ENCODE measurements at regions not wholly inside any gene's neighbourhood (a gene's known extent, or its start where the extent isn't known, plus 50 kb on each side); places are given as distances from the start of the nearest gene placed in this dataset.

DNA sequence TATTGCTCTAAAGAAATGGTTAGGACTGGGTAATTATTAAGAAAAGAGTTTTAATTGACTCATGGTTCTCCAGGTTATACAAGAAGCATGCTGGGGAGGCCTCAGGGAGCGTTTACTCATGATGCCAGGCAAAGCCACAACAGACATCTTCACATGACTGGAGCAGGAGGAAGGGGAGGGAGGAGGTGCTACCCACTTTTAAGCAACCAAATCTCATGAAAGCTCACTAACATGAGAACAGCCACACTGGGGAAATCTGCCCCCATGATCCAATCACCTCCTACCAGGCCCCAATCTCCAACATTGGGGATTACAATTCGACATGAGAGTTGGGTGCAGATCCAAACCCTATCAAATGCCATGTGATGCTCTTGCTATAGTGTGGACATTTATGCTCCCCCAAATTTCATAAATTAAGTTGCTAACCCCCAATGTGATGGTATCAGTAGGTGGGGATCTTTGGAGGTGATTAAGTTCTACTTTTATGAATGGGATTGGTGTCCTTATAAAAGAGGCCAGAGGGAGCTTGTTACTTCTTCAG is 773.6 kb upstream of the CDH10 start:
- no peaks in the 10 kb centered on the region for H3K9me2 ChIP-seq (ENCODE audit: insufficient read depth, low read length)
- CTCF ChIA-PET (ENCODE audit: unreplicated experiment): no interaction called here
- no peaks in the 10 kb centered on the region for H3K9me3 ChIP-seq (ENCODE audit: low read length)
- TF ChIP-seq EZH2phosphoT487 (IDR thresholded peaks at IDR 0.05; ENCODE audit: borderline replicate concordance, low read depth, low read length): no peak
- TF ChIP-seq, protein P1, sequence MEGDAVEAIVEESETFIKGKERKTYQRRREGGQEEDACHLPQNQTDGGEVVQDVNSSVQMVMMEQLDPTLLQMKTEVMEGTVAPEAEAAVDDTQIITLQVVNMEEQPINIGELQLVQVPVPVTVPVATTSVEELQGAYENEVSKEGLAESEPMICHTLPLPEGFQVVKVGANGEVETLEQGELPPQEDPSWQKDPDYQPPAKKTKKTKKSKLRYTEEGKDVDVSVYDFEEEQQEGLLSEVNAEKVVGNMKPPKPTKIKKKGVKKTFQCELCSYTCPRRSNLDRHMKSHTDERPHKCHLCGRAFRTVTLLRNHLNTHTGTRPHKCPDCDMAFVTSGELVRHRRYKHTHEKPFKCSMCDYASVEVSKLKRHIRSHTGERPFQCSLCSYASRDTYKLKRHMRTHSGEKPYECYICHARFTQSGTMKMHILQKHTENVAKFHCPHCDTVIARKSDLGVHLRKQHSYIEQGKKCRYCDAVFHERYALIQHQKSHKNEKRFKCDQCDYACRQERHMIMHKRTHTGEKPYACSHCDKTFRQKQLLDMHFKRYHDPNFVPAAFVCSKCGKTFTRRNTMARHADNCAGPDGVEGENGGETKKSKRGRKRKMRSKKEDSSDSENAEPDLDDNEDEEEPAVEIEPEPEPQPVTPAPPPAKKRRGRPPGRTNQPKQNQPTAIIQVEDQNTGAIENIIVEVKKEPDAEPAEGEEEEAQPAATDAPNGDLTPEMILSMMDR (conservative IDR thresholded peaks at IDR 0.05; ENCODE audit: low read length): no peak
- no peak overlapping the region for H3K4me3 ChIP-seq (ENCODE audit: low read depth, low read length, poor library complexity, severe bottlenecking)
- no peak overlapping the region for H3K4me2 ChIP-seq (ENCODE audit: low read length)
- POLR2A ChIA-PET: no interaction called here
- intact Hi-C loops (cut with micrococcal nuclease; ENCODE audit: unreplicated experiment): no loop called here
- H2AFZ ChIP-seq (ENCODE audit: low read length): no peak overlapping the region
- no peak overlapping the region for H3K27ac ChIP-seq (ENCODE audit: low read depth, low read length, poor library complexity, severe bottlenecking)
- no peaks in the 10 kb centered on the region for H3K79me2 ChIP-seq (ENCODE audit: insufficient read depth, low read depth, low read length)
- no peaks in the 10 kb centered on the region for H3K36me3 ChIP-seq (ENCODE audit: insufficient read depth, low read length)
- no TSS peak for BruUV-seq (replicated peaks)
- DNase-seq (ENCODE audit: low spot score): no peak
- no peaks in the 10 kb centered on the region for H4K20me1 ChIP-seq (ENCODE audit: insufficient read depth, low read length)
- H3K4me1 ChIP-seq (ENCODE audit: insufficient read depth, low read length, poor library complexity, severe bottlenecking): no peaks in the 10 kb centered on the region

DNA sequence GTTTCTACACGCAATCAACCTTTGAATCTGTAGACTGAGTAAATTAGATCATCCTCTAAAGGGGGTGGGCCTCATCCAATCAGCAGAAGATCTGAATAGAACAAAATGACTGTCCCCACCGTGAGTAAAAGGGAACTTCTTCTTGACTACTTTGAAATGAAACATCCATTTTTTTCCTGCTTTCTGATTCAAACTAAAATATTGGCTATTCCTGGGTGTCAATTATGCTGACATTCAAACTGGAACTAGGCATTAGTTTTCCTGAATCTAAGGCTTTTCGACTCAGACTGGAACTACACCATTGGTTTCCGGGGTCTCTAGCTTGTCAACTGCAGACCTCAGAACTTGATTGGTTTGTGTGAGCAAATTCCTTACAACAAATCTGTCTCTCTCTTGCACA is 772.2 kb upstream of the CDH10 start:
- no peak overlapping the region for H2AFZ ChIP-seq (ENCODE audit: low read length)
- intact Hi-C loops (cut with micrococcal nuclease; ENCODE audit: unreplicated experiment): no loop called here

DNA sequence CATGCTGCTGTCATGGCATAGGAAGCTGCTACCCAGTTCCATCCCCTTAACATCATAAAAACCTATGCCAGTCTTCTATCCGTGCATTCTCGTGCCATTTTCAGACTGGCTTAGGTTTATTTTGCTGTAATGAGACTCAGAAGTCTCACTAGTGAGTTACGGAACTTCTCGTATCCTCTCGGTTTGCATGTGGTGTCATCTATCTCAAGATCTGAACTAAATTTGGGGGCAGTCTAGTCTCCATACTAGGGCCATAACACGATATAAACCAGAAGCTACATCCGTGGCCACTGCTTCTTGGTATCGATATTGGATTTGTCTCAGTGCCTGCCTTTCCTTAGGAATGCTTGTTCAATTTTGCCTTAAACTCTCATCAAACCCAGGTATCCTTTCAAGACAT is 771.2 kb upstream of the CDH10 start:
- no peaks in the 10 kb centered on the region for H3K4me1 ChIP-seq (ENCODE audit: insufficient read depth, low read length, poor library complexity, severe bottlenecking)
- TF ChIP-seq, protein P1 (conservative IDR thresholded peaks at IDR 0.05; ENCODE audit: low read length): no peak
- no peak for TF ChIP-seq EZH2phosphoT487 (IDR thresholded peaks at IDR 0.05; ENCODE audit: borderline replicate concordance, low read depth, low read length)
- no peaks in the 10 kb centered on the region for H3K9me2 ChIP-seq (ENCODE audit: insufficient read depth, low read length)
- no peaks in the 10 kb centered on the region for H3K9me3 ChIP-seq (ENCODE audit: low read length)
- no peaks in the 10 kb centered on the region for H4K20me1 ChIP-seq (ENCODE audit: insufficient read depth, low read length)
- no peak overlapping the region for H2AFZ ChIP-seq (ENCODE audit: low read length)
- no peak overlapping the region for H3K4me2 ChIP-seq (ENCODE audit: low read length)
- no peaks in the 10 kb centered on the region for H3K36me3 ChIP-seq (ENCODE audit: insufficient read depth, low read length)
- ChIA-PET POLR2A (no interaction called here), CTCF (ENCODE audit: unreplicated experiment) (no interaction called here)
- DNase-seq (ENCODE audit: low spot score): no peak
- intact Hi-C loops (cut with micrococcal nuclease; ENCODE audit: unreplicated experiment): no loop called here
- H3K27ac ChIP-seq (ENCODE audit: low read depth, low read length, poor library complexity, severe bottlenecking): no peak overlapping the region
- H3K4me3 ChIP-seq (ENCODE audit: low read depth, low read length, poor library complexity, severe bottlenecking): no peak overlapping the region
- H3K79me2 ChIP-seq (ENCODE audit: insufficient read depth, low read depth, low read length): no peaks in the 10 kb centered on the region
- BruUV-seq (replicated peaks): no TSS peak

More for the DNA sequence above, 772.2 kb upstream of the CDH10 start:
- no peaks in the 10 kb centered on the region for H3K36me3 ChIP-seq (ENCODE audit: insufficient read depth, low read length)
- BruUV-seq (replicated peaks): no TSS peak
- no peaks in the 10 kb centered on the region for H4K20me1 ChIP-seq (ENCODE audit: insufficient read depth, low read length)
- H3K4me3 ChIP-seq (ENCODE audit: low read depth, low read length, poor library complexity, severe bottlenecking): no peak overlapping the region
- no peak overlapping the region for H3K27ac ChIP-seq (ENCODE audit: low read depth, low read length, poor library complexity, severe bottlenecking)
- DNase-seq (ENCODE audit: low spot score): no peak
- POLR2A ChIA-PET: interaction anchor here (0.6 kb wide), 1 partner anchor 106 kb away, joined by 3 read pairs; no protein-coding TSS in a partner anchor
- no peak overlapping the region for H3K4me2 ChIP-seq (ENCODE audit: low read length)
- no peaks in the 10 kb centered on the region for H3K4me1 ChIP-seq (ENCODE audit: insufficient read depth, low read length, poor library complexity, severe bottlenecking)
- no peaks in the 10 kb centered on the region for H3K79me2 ChIP-seq (ENCODE audit: insufficient read depth, low read depth, low read length)
- no peaks in the 10 kb centered on the region for H3K9me2 ChIP-seq (ENCODE audit: insufficient read depth, low read length)
- no peaks in the 10 kb centered on the region for H3K9me3 ChIP-seq (ENCODE audit: low read length)
- CTCF ChIA-PET (ENCODE audit: unreplicated experiment): no interaction called here
- no peak for TF ChIP-seq EZH2phosphoT487 (IDR thresholded peaks at IDR 0.05; ENCODE audit: borderline replicate concordance, low read depth, low read length)
- TF ChIP-seq, protein P1 (conservative IDR thresholded peaks at IDR 0.05; ENCODE audit: low read length): no peak

All from OCI-LY7 (cell line).